AG04450 (cell line): ENCODE measurements at regions not wholly inside any gene's neighbourhood (a gene's known extent, or its start where the extent isn't known, plus 50 kb on each side); places are given as distances from the start of the nearest gene placed in this dataset.

Experiments
- CTCF ChIA-PET: fragments of 300-600, 350-600 bp; formaldehyde crosslinking; extraction: SDS; loops from one replicate; lab custom pipeline; 2022; ENCODE audit warnings: antibody characterized with exemption, inconsistent platforms; lab: Charles Lee
- POLR2A ChIA-PET: fragments of 350-600 bp; formaldehyde crosslinking; extraction: SDS; loops from one replicate; lab custom pipeline; 2021; ENCODE audit warnings: antibody characterized with exemption, inconsistent platforms; lab: Yijun Ruan, JAX
- DNase-seq: peaks from one replicate; pipeline ENCODE4 v3.0.0-alpha.2; 2011; ENCODE audit warnings: low read depth, low spot score
- H3K27ac ChIP-seq: one replicate; pipeline ENCODE4 v1.5.1; 2012; ENCODE audit warnings: low read depth, low read length, control low read depth
- H3K27me3 ChIP-seq: one replicate; pipeline ENCODE4 v1.6.0; 2012; ENCODE audit warnings: low read length; ENCODE audit not compliant: control insufficient read depth, insufficient read depth
- H3K4me3 ChIP-seq: 2 replicates; pipeline ENCODE4 v1.5.1; 2011; ENCODE audit warnings: mild to moderate bottlenecking, low read depth, low read length, control low read depth
- H3K9me3 ChIP-seq: 2 replicates; pipeline ENCODE4 v1.5.1; 2012; ENCODE audit warnings: low read length; ENCODE audit not compliant: control insufficient read depth, insufficient read depth
- TF ChIP-seq, protein P1 (sequence below): IDR thresholded peaks from 2 replicates; pipeline ENCODE4 v1.5.1; 2011; ENCODE audit warnings: low read depth, low read length, control low read depth, inconsistent platforms

DNA sequence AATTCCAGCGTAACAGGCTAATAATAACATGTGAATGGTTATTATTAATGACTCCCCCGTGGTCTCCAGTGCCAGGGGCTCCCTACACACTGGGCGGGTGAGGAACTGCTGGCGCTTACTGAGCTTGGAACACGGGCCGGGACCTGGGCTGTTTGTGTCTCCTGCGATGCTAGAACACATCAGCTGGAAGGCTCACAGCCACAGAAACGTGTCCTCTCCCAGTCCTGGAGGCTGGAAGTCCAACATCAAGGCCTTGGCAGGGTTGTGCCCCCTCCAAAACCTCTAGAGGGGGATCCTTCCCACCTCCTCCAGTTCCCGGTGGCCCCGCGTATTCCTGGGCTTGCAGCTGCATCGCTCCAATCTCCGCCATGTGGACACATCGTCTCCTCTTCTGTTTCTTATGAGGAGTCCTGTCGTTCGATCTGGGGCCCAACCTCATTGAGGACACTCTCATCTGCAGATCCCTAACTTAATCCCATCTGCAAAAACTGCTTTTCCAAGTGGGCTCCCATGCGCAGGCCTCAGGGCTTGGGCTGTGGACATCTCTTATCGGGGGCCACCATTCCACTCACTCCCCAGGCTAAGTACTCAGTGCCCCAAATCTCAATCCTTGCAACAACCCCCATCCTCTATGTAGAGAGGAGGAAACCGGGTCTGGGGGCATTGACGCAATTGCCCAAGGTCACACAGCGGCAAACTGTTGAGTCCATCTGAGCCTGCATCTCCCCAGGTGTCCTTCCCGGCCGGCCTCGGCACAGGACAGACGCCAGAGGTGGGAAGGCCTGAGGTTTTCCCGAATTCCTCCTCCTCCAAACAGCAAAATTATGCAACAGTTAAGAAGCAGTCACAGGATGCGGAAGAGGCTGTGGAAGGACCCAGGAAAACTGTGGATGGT is 193.9 kb downstream of the IRF8 start:
- no peak for DNase-seq
- Histone ChIP-seq H3K27ac (no peak overlapping the region), H3K4me3 (no peak overlapping the region), H3K9me3 (no peaks in the 10 kb centered on the region; the same call in 1 of the 2 replicates), H3K27me3 (no peaks in the 10 kb centered on the region)
- ChIA-PET CTCF (interaction anchor here (0.6 to 0.7 kb wide), 2 partner anchors 39 to 433 kb away, joined by 3 to 4 read pairs; no protein-coding TSS in a partner anchor), POLR2A (no interaction called here)
- TF ChIP-seq, protein P1, sequence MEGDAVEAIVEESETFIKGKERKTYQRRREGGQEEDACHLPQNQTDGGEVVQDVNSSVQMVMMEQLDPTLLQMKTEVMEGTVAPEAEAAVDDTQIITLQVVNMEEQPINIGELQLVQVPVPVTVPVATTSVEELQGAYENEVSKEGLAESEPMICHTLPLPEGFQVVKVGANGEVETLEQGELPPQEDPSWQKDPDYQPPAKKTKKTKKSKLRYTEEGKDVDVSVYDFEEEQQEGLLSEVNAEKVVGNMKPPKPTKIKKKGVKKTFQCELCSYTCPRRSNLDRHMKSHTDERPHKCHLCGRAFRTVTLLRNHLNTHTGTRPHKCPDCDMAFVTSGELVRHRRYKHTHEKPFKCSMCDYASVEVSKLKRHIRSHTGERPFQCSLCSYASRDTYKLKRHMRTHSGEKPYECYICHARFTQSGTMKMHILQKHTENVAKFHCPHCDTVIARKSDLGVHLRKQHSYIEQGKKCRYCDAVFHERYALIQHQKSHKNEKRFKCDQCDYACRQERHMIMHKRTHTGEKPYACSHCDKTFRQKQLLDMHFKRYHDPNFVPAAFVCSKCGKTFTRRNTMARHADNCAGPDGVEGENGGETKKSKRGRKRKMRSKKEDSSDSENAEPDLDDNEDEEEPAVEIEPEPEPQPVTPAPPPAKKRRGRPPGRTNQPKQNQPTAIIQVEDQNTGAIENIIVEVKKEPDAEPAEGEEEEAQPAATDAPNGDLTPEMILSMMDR = no peak

DNA sequence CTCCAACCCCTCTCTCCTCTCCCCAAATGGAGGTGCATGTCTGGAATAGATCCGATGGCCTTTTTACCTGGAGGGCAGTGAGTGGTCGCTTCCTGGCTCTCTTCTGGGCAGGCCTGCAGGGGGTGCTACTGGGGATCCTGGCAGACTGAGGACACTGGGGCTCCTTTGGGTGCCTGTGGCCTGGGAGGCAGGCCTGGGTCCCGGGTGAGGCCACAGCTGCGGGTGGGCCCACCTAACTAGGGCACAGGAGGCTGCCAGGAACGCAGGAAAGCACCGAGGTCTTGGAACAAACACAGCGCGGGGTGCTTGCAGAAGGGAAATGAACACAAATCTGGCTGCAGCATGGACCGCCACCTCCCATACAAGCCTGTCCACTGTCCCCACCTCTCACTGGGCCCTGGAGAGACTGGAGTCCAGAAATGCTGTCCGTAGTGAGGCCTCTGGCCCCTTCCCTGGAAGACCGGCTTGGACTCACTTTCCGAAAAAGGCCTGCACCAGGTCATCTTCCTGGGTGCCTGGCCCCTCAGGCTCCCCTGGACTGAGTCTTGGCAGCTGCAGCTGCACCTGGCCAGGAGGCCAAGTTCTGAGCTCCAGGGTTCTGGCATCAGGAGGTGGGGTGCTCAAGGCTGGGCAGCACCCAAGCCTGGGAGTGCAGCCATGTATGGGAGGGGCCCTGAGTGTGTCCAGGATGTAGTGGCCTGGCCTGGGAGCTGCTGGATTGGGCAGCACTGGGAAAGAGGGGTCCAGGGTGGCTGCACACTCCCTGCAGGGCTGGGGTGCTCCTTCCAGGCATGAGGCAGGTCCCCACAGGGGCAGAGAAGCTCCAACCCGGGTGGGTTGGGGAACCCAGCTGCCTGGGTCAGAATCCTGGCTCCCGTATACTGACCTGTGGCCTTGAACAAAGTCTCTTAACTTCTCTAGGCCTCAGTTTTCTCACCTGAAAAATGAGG is 195.1 kb downstream of the IRF8 start:
- POLR2A ChIA-PET = interaction anchor here (0.7 kb wide), 1 partner anchor 276 kb away, joined by 6 read pairs; no protein-coding TSS in a partner anchor
- no peak overlapping the region for H3K4me3 ChIP-seq
- no peaks in the 10 kb centered on the region; the same call in 1 of the 2 replicates for H3K9me3 ChIP-seq
- no peak for DNase-seq
- H3K27ac ChIP-seq = no peak overlapping the region
- no peaks in the 10 kb centered on the region for H3K27me3 ChIP-seq
- CTCF ChIA-PET = no interaction called here
- TF ChIP-seq, protein P1 = no peak

DNA sequence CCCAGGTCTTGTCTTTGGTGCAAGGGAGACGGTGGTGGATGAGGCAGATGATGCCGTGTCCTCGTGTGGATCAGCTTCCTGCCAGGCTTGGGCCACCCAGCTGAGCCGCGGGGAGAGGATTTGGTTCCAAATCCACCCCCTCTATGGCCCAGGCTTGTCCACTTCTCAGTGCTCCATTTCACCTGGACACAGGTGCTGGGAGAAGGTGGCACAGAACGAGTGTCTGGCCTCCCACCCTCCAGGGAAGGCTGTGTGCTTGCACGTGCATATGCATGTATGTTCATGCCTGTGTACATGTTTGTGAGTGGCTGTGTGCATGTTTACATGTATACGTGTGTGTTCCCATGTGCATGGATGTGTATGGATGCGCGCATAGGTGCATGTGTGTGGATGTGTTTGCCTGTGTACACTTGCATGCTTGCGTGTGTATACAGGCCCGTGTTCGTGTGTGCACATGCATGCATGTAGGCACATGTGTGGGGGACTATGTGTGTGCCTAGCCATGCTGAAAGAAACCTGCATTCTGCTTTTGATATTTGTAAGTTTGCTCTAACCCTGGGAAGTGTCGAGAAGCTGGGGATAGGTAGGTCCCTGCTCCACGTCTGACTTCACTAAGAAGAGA is 196.3 kb downstream of the IRF8 start:
- H3K9me3 ChIP-seq = no peaks in the 10 kb centered on the region; the same call in 1 of the 2 replicates
- DNase-seq = no peak
- no peaks in the 10 kb centered on the region for H3K27me3 ChIP-seq
- ChIA-PET POLR2A (interaction anchor here (0.5 kb wide), 1 partner anchor 35 kb away, joined by 3 read pairs; no protein-coding TSS in a partner anchor), CTCF (no interaction called here)
- no peak overlapping the region for H3K4me3 ChIP-seq
- TF ChIP-seq, protein P1 = no peak
- no peak overlapping the region for H3K27ac ChIP-seq

DNA sequence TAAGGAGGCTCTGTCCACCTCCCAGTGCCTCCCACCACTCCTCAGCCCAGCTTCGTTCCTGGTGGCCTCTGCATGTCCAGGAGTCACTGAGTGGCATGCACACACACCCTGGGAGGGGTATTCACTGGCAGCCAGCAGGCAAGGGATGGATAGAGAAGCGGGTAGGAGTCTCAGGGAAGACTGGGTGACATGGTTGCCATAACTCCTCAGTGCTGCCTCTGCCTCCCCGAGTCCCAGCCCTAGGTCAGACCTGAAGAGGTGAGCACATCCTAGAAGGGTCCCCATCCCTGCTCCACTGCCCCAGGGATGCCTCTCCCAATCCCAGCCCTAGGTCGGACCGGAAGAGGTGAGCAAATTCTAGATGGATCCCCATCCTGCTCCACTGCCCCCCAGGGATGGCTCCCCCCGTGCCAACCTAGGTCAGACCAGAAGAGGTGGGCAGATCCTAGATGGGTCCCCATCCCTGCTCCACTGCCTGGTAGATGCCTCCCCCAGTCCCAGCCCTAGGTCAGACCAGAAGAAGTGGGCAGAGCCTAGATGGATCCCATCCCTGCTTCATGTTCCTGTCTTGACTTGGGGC is 197.0 kb downstream of the IRF8 start:
- ChIA-PET POLR2A (interaction anchor here (0.5 kb wide), 1 partner anchor 34 kb away, joined by 3 read pairs; no protein-coding TSS in a partner anchor), CTCF (no interaction called here)
- Histone ChIP-seq H3K9me3 (no peaks in the 10 kb centered on the region; the same call in 1 of the 2 replicates), H3K27me3 (no peaks in the 10 kb centered on the region), H3K4me3 (no peak overlapping the region), H3K27ac (no peak overlapping the region)
- TF ChIP-seq, protein P1 = no peak
- DNase-seq = no peak
